LNCaP clone FGC (cell line): ENCODE measurements at regions not wholly inside any gene's neighbourhood (a gene's known extent, or its start where the extent isn't known, plus 50 kb on each side); places are given as distances from the start of the nearest gene placed in this dataset.

Experiments used
- DNase-seq: peaks from one replicate; pipeline ENCODE4 v3.0.0-alpha.2; 2011; ENCODE audit warnings: low read depth
- H3K4me3 ChIP-seq: 2 replicates; pipeline ENCODE4 v1.5.1; 2011; ENCODE audit warnings: mild to moderate bottlenecking, low read depth, low read length, control low read depth
- CTCF ChIP-seq: IDR thresholded peaks from 2 replicates; pipeline ENCODE4 v1.5.1; 2012; ENCODE audit warnings: mild to moderate bottlenecking; ENCODE audit not compliant: control insufficient read depth, insufficient read depth; ENCODE audit errors: extremely low read depth

GRCh38 chr5:76014005-76014404 is 69.2 kb upstream of the SV2C start:
- no peak overlapping the region for H3K4me3 ChIP-seq
- DNase-seq, result no peak
- no peak for TF ChIP-seq CTCF

- no peak for TF ChIP-seq CTCF
- DNase-seq, result no peak
Measured at GRCh38 chr5:76007904-76008303, 75.3 kb upstream of the SV2C start.

GRCh38 chr5:76000582-76000981 is 82.6 kb upstream of the SV2C start:
- TF ChIP-seq CTCF, result no peak
- no peak overlapping the region for H3K4me3 ChIP-seq
- no peak for DNase-seq

More at GRCh38 chr5:76007904-76008303, 75.3 kb upstream of the SV2C start:
- H3K4me3 ChIP-seq, result no peak overlapping the region

GRCh38 chr5:75993643-75994520 is 89.3 kb upstream of the SV2C start:
- no peak for TF ChIP-seq CTCF
- no peak overlapping the region for H3K4me3 ChIP-seq
- no peak for DNase-seq

- H3K4me3 ChIP-seq, result no peak overlapping the region
- no peak for DNase-seq
- no peak for TF ChIP-seq CTCF
Measured at GRCh38 chr5:75993183-75993582, 90.0 kb upstream of the SV2C start.

- no peak for TF ChIP-seq CTCF
- no peak for DNase-seq
- H3K4me3 ChIP-seq, result no peak overlapping the region
Measured at GRCh38 chr5:75992753-75993152, 90.4 kb upstream of the SV2C start.

- no peak for DNase-seq
- no peak for TF ChIP-seq CTCF
- H3K4me3 ChIP-seq, result no peak overlapping the region
Measured at GRCh38 chr5:75985077-75985476, 98.1 kb upstream of the SV2C start.
